HG02884 (cell line): ENCODE measurements at regions not wholly inside any gene's neighbourhood (a gene's known extent, or its start where the extent isn't known, plus 50 kb on each side); places are given as distances from the start of the nearest gene placed in this dataset.

Experiments
- ATAC-seq: cut with Tn5 transposase; IDR thresholded peaks from one replicate; pipeline ENCODE4 v1.9.1; 2021; ENCODE audit warnings: mild to moderate bottlenecking, moderate library complexity; ENCODE audit not compliant: unreplicated experiment

GRCh38 chr11:134785059-134785458 lies 373.0 kb upstream of the B3GAT1 start:
- no peak for ATAC-seq

- ATAC-seq, result no peak
Measured at GRCh38 chr11:134784568-134784967, 372.5 kb upstream of the B3GAT1 start.

- no peak for ATAC-seq
Measured at GRCh38 chr11:134784046-134784445, 372.0 kb upstream of the B3GAT1 start.

GRCh38 chr11:134783234-134783633 lies 371.2 kb upstream of the B3GAT1 start:
- no peak for ATAC-seq

- no peak for ATAC-seq
Measured at GRCh38 chr11:134781380-134781866, 369.4 kb upstream of the B3GAT1 start.

- no peak for ATAC-seq
Measured at GRCh38 chr11:134780486-134781147, 368.6 kb upstream of the B3GAT1 start.

GRCh38 chr11:134779179-134779578 lies 367.1 kb upstream of the B3GAT1 start:
- no peak for ATAC-seq

- ATAC-seq, result no peak
Measured at GRCh38 chr11:134768463-134768862, 356.4 kb upstream of the B3GAT1 start.

GRCh38 chr11:134765565-134765964 lies 353.5 kb upstream of the B3GAT1 start:
- ATAC-seq, result no peak

GRCh38 chr11:134764966-134765365 lies 352.9 kb upstream of the B3GAT1 start:
- no peak for ATAC-seq

GRCh38 chr11:134764367-134764766 lies 352.3 kb upstream of the B3GAT1 start:
- no peak for ATAC-seq

GRCh38 chr11:134763030-134763388 lies 351.0 kb upstream of the B3GAT1 start:
- no peak for ATAC-seq

- ATAC-seq, result no peak
Measured at GRCh38 chr11:134762248-134763029, 350.4 kb upstream of the B3GAT1 start.

GRCh38 chr11:134761926-134762247 lies 349.8 kb upstream of the B3GAT1 start:
- ATAC-seq, result no peak

- ATAC-seq, result no peak
Measured at GRCh38 chr11:134761386-134761785, 349.3 kb upstream of the B3GAT1 start.

GRCh38 chr11:134760957-134761356 lies 348.9 kb upstream of the B3GAT1 start:
- ATAC-seq, result no peak

- ATAC-seq, result no peak
Measured at GRCh38 chr11:134760299-134760698, 348.3 kb upstream of the B3GAT1 start.

- ATAC-seq, result no peak
Measured at GRCh38 chr11:134759855-134760254, 347.8 kb upstream of the B3GAT1 start.

GRCh38 chr11:134759274-134759673 lies 347.2 kb upstream of the B3GAT1 start:
- ATAC-seq, result no peak

GRCh38 chr11:134758342-134758931 lies 346.4 kb upstream of the B3GAT1 start:
- no peak for ATAC-seq

- ATAC-seq, result no peak
Measured at GRCh38 chr11:134757633-134758032, 345.6 kb upstream of the B3GAT1 start.
